SHP77 treated with DMSO at 0.1 percent for 48 hours (cell line): ENCODE measurements at regions not wholly inside any gene's neighbourhood (a gene's known extent, or its start where the extent isn't known, plus 50 kb on each side); places are given as distances from the start of the nearest gene placed in this dataset.
"Not testable (repeated sequence)": the region's sequence is repeated elsewhere in the genome, so short reads cannot be mapped to it uniquely, and the experiment has no call there.

ENCODE experiments used
- DNase-seq: peaks from one replicate; lab custom pipeline; 2025; lab: John Stamatoyannopoulos, UW

DNA sequence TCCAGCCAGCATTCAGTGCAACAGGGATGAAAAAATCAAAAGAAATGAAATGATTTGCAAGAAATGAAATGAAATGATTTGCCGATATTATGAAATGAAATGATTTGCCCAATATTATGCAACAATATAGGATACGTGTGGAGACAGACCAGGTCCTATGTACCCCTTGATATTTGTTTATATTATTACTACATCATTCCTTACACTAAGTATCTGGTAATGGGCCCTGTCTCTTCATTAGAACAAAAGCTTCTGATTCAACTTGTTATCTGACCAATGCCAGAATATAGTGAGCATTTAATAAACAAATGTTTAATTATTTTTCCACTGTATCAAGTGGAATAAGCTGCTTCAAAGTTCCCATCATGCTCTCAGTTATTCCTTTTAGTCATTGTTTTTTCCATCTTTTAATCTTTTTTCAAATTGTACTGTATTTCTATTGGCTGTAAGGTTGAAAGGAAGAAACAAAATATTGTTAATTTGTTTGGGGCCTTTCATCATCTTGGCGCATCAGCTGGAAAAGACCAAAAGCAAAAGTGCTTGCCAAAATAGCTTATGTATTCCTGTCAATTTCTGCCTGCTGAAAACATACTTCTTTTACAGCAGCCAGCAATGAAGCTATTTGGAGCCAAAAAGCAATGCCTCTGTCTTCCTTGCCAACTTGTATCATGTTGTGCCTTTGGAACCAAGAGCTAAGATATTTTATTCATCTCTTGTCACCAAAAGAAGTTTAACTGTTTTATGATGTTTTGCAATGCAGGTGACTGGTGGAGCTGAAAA is 2314.9 kb downstream of the LRRC4C start:
- no peak for DNase-seq

DNA sequence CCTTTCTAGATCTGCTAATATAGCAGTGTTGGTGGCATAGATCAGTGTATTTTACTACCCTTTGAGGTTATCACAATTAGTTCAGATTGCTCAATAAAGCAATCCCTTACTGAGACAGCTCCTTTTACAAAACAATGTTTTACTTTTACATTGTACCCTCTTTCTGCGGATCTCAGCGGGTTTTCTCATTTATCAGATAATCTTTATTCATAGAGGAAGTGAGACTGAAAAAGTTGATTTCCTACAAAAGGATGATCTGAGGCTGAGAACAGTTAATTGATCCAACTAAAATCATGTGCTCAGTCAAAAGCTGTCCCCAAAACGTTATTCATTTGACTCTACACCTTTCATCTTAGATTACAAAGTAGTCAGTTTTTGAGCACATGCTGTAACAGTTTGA is 2319.9 kb downstream of the LRRC4C start:
- no peak for DNase-seq

DNA sequence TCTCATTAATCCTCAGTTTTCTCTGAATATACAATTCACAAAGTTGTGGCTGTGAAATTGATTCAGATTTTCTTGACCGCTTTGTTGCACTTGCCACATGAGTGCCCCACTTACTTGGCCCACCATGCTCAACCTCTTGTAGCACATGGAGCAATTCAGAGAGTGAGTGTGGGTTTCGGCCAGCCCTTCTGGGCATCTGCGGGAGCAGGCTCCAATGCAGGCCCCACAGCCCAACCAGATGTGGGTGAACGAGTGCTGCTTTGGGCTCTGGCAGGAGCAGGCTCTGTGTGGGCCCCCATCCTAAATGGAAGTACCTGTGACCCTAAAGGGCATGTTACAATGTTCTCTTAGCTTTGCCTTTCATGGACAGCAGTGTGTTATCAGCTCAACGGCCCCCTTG is 2338.6 kb downstream of the LRRC4C start:
- no peak for DNase-seq

DNA sequence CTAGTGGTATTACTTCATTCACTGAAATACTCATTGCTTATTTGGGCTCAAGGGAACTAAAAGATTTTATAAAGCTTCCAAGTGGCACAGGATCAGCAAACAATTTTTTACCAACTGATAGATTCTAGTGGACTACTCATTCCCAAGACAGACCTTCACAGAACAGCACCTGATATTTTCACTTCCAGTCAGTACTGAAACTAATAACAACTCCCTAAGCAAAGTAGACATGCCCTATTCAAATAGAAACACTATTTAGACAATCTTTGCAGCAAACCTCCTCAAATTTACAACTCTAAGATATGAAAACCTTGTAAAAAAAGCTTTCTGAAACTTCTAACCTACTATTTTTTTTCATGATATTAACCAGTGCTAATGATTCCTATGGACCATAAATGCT is 2345.8 kb downstream of the LRRC4C start:
- DNase-seq: no peak

DNA sequence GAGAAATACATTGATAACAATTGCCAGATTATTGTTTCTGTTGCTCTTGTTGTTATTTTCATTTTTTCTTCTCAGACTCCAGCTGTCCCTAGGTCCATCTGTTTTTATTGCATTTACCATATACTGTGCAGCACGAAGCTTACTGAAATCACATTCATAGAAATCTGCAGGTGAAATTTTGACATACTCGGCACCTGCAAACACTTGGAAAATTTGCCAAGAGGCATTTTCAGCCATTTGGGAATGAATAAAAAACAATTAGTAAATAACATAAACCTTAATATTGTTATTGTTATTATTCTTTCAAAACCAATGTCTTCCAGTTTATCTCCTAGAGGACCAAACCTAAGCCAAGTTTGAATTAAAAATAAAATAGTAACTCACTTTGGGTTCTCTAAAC is 2357.2 kb downstream of the LRRC4C start:
- no peak for DNase-seq

DNA sequence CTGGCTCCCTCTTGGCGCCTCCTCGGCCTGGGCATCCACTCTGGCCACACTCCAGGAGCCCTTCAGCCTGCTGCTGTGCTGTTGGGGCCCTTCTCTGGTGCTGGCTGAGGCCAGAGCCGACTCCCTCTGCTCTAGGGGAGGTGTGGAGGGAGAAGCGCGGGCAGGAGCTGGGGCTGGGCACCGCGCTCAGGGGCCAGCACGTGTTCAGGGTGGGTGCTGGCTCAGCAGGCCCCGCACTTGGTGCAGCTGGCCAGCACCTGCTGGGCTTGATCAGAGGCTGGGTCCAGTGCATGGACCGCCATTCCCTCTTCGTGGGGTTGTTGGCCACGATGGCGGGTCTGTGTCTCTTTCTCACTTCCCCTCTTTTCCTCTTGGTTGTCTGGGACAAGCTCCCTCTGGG is 2381.0 kb downstream of the LRRC4C start:
- no peak for DNase-seq

DNA sequence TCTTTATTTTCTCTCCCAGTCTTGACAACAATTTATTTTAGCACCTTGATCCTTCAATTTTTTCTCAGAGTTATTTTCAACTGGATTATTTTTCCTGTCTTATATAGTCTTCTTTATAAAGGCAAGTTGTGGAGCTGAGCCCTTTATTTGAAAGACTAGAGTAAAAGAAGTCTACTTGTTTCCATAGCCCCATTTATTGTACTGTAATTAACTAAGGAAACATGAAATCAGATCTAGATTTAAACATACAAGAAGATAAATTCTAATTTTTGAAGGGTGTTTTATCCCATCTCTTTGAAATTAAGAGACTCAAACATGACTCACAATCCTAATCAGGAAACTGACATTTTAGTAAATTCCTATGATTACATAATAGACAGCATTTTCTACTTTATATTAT is 2421.8 kb downstream of the LRRC4C start:
- DNase-seq: no peak

DNA sequence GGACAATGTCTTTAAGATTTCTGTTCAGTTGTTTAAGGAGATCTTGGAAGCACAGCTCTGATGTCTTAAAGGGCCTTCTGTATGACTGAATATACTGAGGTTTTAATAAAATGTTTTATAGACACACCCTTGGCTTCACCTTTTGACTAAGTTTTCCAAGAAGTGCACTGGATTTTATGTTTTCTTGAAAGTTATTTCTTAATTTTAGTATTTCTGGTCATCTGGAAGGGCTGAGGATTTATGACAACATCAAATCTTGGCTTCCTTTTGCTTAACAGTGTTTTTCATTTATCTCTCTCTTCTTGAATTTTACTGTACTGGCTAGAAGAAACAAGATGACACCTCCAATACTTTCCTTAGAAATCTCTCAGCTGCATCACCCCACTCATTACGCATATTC is 2423.4 kb downstream of the LRRC4C start:
- DNase-seq: no peak

DNA sequence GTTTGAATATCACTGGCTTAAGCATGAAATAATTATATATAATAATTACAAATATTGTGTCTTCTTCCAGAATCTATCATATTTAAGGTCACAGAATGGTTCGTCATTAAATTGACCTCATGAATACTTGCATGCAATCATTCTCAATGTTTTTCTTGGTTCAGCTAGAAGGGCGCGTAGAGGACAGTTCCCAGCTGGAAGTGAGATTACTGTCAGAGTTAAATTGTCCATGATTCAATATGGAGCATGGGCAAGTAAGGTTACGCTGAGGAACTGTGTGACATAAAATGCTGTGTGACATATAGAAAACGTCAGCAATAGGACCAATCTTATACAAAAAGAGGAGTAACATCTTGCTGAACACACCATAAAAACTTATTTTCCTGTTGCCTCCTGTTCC is 2423.5 kb upstream of the RAG2 start:
- no peak for DNase-seq

DNA sequence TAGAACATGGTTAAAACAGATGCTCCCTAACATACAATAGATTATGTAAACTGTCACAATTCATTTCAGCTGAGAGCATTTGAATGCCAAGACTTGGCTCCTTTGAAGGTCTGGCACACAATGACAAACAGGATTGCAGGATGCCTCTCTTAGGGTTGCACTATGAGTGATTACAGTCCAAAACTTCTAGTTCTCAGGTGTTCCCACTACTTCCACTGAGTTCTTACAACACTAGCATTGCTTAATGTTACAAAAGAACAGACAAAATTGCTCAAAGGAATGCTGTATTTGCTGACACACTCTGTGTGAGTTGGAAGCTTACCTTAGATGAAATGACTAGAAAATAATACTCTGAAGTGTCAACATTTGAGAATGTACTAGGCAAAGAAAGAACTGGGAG is 2413.8 kb upstream of the RAG2 start:
- no peak for DNase-seq

DNA sequence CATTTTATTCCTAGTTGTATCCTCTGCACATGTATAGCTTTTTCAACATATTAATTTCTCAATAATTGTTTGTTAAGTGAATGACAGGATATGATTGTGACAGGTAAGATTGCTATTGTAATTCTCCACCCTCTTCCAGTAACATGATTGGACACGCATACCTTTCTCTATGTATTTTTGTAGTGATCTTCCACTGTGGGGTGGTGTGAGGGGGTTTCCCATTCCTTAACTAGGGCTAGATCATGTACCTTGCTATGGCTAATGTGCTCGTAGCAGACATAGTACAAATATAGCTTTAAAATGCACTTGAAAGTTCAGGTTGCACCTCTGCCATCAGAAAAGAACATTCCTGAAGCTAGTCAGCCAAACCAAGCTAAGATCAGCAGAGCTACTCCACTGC is 2392.8 kb upstream of the RAG2 start:
- DNase-seq: no peak

DNA sequence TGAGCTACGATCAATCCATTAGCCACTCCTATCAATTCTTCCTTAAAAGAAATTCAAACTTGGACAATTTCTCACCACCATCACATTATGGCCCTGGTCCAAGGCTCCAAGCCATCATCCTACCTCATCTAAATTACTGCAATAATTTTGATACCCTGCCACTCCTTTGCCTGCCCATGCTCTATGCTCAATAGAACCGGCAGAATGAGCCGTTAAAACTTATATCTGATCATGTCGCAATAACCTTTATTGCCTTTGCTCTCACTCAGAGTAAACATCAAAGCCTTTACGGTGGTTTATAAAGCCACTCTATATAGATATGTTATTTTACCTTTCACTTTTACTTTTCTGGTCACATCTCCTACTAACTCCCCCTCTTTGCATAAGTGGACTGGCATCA is 2392.1 kb upstream of the RAG2 start:
- no peak for DNase-seq

DNA sequence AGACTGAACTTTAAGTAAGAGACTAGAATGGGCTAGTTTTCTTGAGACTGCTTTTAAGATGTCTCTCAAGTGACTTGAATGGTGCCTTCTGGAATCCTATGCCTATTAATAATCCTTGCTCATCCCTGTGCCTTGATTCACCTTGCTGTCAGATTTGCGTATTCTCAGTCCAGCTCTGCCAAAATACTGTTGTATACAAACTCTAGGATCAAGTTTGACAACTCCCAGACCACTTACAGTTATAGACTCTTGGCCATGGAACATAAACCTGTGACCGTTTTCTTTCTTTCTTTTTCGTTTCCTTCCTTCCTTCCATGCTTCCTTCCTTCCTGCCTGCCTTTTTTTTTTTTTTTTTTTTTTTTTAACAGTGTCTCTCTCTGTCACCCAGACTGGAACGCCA is 2390.9 kb upstream of the RAG2 start:
- no peak for DNase-seq

DNA sequence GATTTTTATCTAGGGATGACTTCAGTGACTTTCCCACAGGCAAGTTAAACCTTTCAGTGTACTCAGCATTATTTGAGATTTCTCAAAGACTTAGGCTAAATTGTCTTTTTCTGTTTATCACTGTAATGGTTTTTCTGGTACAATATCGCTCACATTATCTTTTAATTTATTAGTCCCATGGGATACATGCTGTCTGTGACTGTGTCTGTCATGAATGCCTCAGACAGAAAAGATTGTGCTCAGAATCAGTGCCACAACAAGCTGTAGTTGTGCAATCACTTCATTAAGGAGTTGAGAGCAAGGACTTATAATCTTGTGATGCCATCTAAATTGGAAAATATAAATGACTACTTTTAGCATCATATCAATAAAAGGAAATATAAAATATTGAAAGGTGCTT is 2374.2 kb upstream of the RAG2 start:
- no peak for DNase-seq

DNA sequence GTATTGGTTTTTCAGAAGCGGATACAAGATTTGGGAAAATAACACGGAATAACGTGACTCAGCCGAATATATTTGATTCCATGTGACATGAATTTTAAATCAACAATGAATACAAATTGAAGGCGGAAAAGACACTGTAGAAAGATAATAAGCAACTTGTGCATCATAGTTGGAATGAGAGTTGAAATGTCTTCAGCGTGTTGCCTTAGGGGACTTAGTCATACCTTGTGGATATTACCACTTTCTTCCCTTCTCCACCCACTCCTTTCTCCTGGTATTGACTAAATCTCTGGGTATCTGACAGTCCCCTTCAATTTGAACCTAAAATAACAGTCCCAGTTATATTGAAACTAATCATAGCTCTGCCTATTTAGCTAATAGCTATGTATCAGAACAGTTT is 2373.1 kb upstream of the RAG2 start:
- no peak for DNase-seq

DNA sequence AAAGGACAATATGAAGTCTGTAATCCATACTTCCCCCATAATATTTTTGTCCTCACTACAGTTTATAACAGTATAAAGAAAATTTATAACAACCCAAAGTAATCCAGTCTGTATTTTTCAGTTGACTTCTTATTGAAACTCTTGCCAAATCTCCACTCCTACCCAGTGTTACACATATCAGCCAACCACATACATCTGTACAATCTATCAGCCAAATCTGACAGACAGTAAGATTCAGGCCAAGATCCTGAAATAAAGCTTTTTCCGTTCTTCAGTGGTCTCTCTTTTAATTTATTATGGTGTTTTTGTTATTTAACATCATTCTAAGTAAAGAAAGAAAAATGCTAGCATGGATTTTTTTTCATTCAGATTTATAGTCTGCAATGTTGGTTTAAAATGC is 2370.9 kb upstream of the RAG2 start:
- DNase-seq: no peak

DNA sequence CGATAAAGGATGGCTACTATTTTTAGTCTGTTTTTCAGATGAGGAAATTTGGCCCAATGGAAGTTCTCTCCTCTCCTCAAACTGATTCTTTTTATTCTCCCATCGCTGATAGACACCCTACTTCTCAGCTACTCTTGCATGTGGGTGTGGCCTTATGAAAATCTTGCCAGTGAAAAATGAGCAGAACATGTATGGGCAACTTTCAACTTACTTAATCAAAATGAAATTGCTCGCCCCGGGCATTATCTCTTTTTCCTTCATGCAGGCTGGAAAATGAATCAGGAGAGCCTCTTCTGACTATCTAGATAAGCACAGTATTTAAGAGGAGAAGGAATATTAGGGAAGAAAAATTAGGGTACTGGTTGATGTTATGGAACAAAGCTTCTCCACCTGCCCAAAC is 2354.7 kb upstream of the RAG2 start:
- no peak for DNase-seq

DNA sequence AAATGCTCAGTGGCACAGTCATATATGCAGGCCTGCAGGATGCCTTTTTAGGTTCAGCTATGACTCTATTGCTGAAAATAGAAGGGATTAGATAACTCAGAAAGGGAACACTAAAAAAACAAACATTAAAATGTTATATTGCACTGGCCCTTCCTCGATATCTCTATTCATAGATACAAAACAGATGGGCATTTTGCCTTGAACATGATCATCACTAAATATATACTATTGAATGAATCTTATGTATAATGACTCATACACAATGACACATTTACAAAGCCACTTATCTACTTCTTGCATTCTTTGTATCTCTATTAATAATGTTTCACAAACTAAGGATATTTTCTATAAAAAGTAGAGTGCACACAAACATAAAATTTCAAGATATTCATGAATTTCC is 2352.8 kb upstream of the RAG2 start:
- no peak for DNase-seq

DNA sequence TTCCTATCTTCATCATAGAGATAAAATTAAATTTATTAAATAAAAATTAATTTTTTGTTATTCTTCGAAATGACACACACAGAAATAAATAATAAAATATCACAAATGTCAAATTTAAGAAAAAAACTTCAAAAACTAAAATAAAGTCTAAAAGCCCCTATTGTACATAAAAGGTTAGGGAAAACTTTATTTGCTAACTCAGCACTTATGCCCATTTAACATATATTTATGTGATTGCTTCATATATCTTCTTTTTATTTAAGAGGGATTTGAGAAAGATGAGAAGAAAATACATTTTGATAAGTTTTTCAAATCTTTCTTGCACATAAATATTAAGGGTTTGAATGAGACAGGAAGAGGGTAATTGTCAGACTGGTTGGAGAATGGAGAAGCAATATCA is 2350.4 kb upstream of the RAG2 start:
- DNase-seq: no peak

DNA sequence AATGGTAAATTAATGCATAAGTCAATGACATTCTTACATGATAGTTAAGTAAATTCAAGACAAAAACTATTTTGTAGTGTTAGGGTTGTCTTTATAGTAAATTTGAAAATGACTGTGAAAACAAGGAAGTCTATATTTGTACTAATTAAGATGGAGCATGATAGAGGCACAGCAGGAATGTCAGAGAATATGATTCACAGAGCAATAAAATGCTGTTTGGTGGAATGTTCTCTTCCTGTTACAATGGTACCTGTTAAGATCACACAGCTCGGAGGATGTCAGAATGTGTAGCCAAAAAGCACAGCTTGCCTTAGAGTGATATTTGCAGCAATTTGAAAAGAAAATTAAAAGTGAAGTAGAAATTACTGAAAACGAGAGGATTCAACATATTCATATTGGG is 2339.7 kb upstream of the RAG2 start:
- no peak for DNase-seq

DNA sequence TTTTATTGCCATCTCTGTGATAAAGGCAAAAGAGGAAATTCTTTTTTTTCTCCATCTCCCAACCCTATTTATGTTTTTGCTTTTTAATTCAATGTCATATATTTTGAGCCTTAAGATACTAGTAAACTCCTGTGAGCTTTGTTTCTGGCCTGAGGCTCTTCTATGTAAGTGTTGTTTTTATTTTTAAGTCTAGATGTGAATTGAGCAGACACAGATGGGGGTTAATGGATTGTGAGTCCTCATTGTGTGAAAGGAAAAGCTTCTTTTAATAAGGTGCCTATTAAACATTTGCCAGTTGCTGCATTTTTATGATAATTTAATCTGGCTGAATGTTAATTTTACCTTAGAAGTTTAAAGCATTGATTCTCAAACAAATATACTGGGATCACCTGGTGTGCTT is 2337.9 kb upstream of the RAG2 start:
- no peak for DNase-seq

DNA sequence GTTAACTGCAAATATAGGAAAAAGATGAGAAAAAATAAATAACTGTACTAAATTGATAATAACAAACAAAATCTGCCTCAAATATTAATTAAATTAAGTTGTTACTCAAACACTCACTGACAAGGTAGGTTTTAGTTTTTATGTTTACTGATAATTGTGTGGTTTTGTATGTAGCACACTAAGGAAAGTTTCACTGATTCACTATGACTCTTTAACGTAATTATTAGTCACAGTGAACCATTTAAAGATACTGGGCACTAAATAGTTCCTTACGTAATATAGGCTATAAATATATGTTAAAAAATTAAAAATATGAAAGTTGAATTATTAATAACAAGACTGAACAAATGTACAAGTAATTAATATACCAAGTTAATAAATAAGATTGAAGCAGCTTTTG is 2330.0 kb upstream of the RAG2 start:
- no peak for DNase-seq

DNA sequence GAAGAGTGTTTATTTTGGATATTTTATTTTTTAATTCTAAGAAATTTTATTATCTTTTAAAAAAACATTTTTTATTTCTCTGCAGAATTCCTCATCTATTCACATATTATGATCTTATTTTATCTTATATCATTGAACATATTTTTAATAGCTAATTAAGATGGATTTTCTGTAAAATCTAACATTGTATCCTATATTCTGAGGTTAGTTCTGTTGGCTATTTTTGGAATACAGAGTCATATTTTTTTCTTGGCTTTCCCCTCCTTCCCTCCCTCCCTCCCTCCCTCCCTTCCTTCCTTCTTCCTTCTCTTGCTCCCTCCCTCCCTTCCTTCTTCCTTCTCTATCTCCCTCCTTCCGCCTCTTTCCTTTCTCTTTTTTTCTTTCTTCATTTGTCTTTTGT is 2326.6 kb upstream of the RAG2 start:
- no peak for DNase-seq

DNA sequence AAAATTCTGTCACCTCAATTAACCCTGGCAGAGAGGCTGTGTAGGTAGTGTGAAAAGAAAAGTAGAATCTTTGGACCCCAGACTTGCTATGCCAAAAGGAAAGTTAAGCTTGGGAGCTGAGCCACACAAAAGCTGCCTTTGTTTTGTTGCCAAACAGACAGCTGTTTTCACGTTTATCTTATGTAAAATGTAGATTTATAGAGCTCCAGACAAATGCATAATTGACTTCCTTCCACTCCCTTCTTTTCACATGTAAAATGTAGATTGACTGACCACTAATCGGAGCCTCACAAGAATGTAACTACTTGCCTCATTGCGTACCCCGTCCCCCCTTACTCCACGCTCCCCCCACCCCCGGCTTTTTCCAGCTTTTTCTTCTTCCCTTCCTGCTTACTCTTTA is 2302.2 kb upstream of the RAG2 start:
- no peak for DNase-seq

DNA sequence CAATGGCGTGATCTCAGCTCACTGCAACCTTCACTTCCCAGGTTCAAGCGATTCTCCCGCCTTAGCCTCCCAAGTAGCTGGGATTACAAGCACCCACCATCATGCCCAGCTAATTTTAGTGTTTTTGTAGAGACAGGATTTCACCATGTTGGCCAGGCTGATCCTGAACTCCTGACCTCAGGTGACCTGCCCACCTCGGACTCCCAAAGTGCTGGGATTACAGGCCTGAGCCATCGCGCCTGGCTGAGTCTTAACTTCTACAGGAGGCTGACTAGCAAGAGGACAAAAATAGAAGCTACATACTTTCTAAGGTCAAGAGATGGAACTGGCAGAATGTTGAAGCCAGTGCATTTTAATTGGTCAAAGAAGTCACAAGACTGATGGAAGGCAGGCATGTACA is 2296.2 kb upstream of the RAG2 start:
- not testable (repeated sequence) for DNase-seq
